ENCODE measurements at regions not wholly inside any gene's neighbourhood (a gene's known extent, or its start where the extent isn't known, plus 50 kb on each side); places are given as distances from the start of the nearest gene placed in this dataset.

DNA sequence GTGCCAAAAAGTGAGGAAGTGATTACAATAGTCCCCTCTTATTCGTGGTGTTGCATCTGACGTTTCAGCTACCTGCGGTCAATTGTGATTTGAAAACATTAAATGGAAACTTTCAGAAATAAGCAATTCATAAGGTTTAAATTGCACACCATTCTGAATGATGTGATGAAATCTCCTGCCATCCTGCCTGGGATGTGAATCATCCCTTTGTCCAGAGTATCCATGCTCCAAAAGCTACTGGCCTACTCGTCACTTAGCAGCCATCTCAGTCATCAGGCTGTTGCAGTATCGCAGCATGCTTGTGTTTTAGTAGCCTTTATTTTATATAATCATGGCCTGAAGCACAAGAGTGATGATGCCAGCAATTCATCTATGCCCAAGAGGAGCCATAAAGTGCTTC lies 97.7 kb upstream of the CDCA7L start:
- no peaks in the 10 kb centered on the region for H3K36me3 ChIP-seq (ENCODE audit: control insufficient read depth in 1 of 2, insufficient read depth in 2 of 2, low read length in 2 of 2)
- H3K4me1 ChIP-seq (ENCODE audit: control insufficient read depth in 1 of 2, insufficient read depth in 2 of 2, low read length in 2 of 2): no peaks in the 10 kb centered on the region
- H3K9me2 ChIP-seq (ENCODE audit: insufficient read depth): no peaks in the 10 kb centered on the region; the same call in 1 of the 2 replicates
- ATAC-seq (no peak), DNase-seq (ENCODE audit: low read depth, low spot score) (no peak)
- no peaks in the 10 kb centered on the region for H3K27me3 ChIP-seq (ENCODE audit: insufficient read depth, low read length)
- intact Hi-C loops (cut with micrococcal nuclease): no loop called here
- no peaks in the 10 kb centered on the region for H3K9me3 ChIP-seq (ENCODE audit: control insufficient read depth in 1 of 2, insufficient read depth in 1 of 2, low read depth in 1 of 2, low read length in 2 of 2)
- H4K20me1 ChIP-seq (ENCODE audit: insufficient read depth): no peaks in the 10 kb centered on the region
- TF ChIP-seq ZFX (IDR thresholded peaks at IDR 0.05) (no peak), CBX3 (IDR thresholded peaks at IDR 0.05; ENCODE audit: low read depth) (no peak), YY1 (IDR thresholded peaks at IDR 0.05; ENCODE audit: extremely low read depth, insufficient replicate concordance, low read depth, low read length) (no peak), POLR2A (IDR thresholded peaks at IDR 0.05; ENCODE audit: borderline replicate concordance, extremely low read depth, insufficient read depth, insufficient read length) (no peak), SIN3A (IDR thresholded peaks at IDR 0.05; ENCODE audit: low read depth) (no peak), RAD21 (IDR thresholded peaks at IDR 0.05; ENCODE audit: low read depth) (no peak), FOSL1 (IDR thresholded peaks at IDR 0.05; ENCODE audit: low read depth) (no peak)
- RAD21 ChIA-PET (ENCODE audit: low non-redundant PET in 1 of 2, low total read pairs in 2 of 2, uncharacterized antibody in 2 of 2, unreplicated experiment in 2 of 2): no interaction called here
- no peak overlapping the region for H2AFZ ChIP-seq (ENCODE audit: low read depth, low read length, poor library complexity, severe bottlenecking)
- H3K79me2 ChIP-seq (ENCODE audit: insufficient read depth, low read length): no peaks in the 10 kb centered on the region
- no peak overlapping the region for H3K4me3 ChIP-seq (replicated peaks in 1 of 2; ENCODE audit: low read depth in 1 of 2, low read length in 2 of 2)
- H3K4me2 ChIP-seq (ENCODE audit: low read length): no peak overlapping the region
- H3K27ac ChIP-seq (ENCODE audit: low read depth, low read length): no peak overlapping the region
- CTCF ChIA-PET: no interaction called here
- BruUV-seq (replicated peaks): no TSS peak
- no peak overlapping the region for H3K9ac ChIP-seq (ENCODE audit: low read length)
- POLR2A ChIA-PET: no interaction called here

DNA sequence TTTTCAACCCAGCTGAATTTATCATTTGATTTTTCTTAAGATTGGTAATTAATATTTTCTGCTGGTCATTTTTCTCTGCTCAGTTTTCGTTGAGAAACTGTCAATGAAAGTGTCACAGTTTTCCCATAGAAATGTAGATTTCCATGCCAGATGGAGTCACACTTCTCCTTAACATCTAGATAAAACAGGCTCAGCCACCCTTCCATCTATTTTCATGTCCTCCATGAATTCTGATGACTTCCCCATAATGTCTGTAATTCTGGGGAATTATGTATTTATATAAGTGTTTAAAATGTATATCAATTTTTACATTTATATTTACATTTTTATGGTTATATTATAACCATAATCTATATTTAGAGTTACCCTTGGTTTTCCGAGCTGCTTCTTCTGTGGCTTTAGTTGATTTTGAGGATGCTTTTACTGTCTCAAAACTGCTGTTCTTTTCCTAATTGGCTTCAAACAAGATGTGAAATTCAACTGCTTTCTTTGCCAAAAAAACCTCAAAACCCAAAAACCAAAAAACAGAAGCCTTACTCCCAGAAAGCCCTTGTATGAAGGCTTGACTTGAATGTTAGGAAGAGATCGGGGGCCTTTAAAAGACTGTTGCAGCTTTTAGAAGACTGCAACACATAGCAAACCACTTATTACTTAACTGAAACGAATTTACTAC lies 95.4 kb upstream of the CDCA7L start:
- DNase-seq (ENCODE audit: low read depth, low spot score): no peak
- no peak for TF ChIP-seq SP1 (IDR thresholded peaks at IDR 0.05; ENCODE audit: low read depth)
- no peak for TF ChIP-seq JUND (IDR thresholded peaks at IDR 0.05)
- no peak for TF ChIP-seq POLR2A (IDR thresholded peaks at IDR 0.05; ENCODE audit: borderline replicate concordance, extremely low read depth, insufficient read depth, insufficient read length)
- TF ChIP-seq, protein P1, sequence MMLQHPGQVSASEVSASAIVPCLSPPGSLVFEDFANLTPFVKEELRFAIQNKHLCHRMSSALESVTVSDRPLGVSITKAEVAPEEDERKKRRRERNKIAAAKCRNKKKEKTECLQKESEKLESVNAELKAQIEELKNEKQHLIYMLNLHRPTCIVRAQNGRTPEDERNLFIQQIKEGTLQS (IDR thresholded peaks at IDR 0.05): no peak
- no peak for TF ChIP-seq ZNF274 (IDR thresholded peaks at IDR 0.05; ENCODE audit: low read depth, low read length)
- ChIA-PET RAD21 (ENCODE audit: low non-redundant PET in 1 of 2, low total read pairs in 2 of 2, uncharacterized antibody in 2 of 2, unreplicated experiment in 2 of 2) (no interaction called here), CTCF (no interaction called here), POLR2A (no interaction called here)
- Histone ChIP-seq H3K4me1 (ENCODE audit: control insufficient read depth in 1 of 2, insufficient read depth in 2 of 2, low read length in 2 of 2) (no peaks in the 10 kb centered on the region), H3K9me3 (ENCODE audit: control insufficient read depth in 1 of 2, insufficient read depth in 1 of 2, low read depth in 1 of 2, low read length in 2 of 2) (no peaks in the 10 kb centered on the region), H3K79me2 (ENCODE audit: insufficient read depth, low read length) (no peaks in the 10 kb centered on the region), H2AFZ (ENCODE audit: low read depth, low read length, poor library complexity, severe bottlenecking) (no peak overlapping the region), H3K4me3 (replicated peaks in 1 of 2; ENCODE audit: low read depth in 1 of 2, low read length in 2 of 2) (no peak overlapping the region), H3K4me2 (ENCODE audit: low read length) (no peak overlapping the region), H3K27ac (ENCODE audit: low read depth, low read length) (no peak overlapping the region), H3K27me3 (ENCODE audit: insufficient read depth, low read length) (no peaks in the 10 kb centered on the region; the same call in 1 of the 2 replicates), H3K36me3 (ENCODE audit: control insufficient read depth in 1 of 2, insufficient read depth in 2 of 2, low read length in 2 of 2) (no peaks in the 10 kb centered on the region), H4K20me1 (ENCODE audit: insufficient read depth) (no peaks in the 10 kb centered on the region), H3K9me2 (ENCODE audit: insufficient read depth) (no peaks in the 10 kb centered on the region), H3K9ac (ENCODE audit: low read length) (no peak overlapping the region)
- no TSS peak for BruUV-seq (replicated peaks)
- no peak for ATAC-seq
- intact Hi-C loops (cut with micrococcal nuclease): no loop called here

Data from HCT116 (cell line).